Fibroblast of peridontal ligament (primary cell): ENCODE measurements at regions not wholly inside any gene's neighbourhood (a gene's known extent, or its start where the extent isn't known, plus 50 kb on each side); places are given as distances from the start of the nearest gene placed in this dataset.

Experiments used
- DNase-seq: peaks from one replicate; pipeline ENCODE4 v3.0.0-alpha.2; 2010; ENCODE audit errors: extremely low read depth

- no peak for DNase-seq
These were observed 414.2 kb downstream of the PTPRU start for GRCh38 chr1:29650476-29650875.

- DNase-seq: no peak
These were observed 413.7 kb downstream of the PTPRU start for GRCh38 chr1:29650041-29650400.

GRCh38 chr1:29649189-29650040 is 413.1 kb downstream of the PTPRU start:
- no peak for DNase-seq

GRCh38 chr1:29648798-29649188 is 412.5 kb downstream of the PTPRU start:
- no peak for DNase-seq

- no peak for DNase-seq
These were observed 411.7 kb downstream of the PTPRU start for GRCh38 chr1:29648026-29648425.

GRCh38 chr1:29647581-29647980 is 411.3 kb downstream of the PTPRU start:
- DNase-seq: peak; percentile 18

GRCh38 chr1:29646161-29646775 is 409.9 kb downstream of the PTPRU start:
- no peak for DNase-seq

GRCh38 chr1:29645586-29645985 is 409.3 kb downstream of the PTPRU start:
- DNase-seq: no peak

- DNase-seq: no peak
These were observed 408.5 kb downstream of the PTPRU start for GRCh38 chr1:29644812-29645211.

- DNase-seq: no peak
These were observed 407.6 kb downstream of the PTPRU start for GRCh38 chr1:29643838-29644440.

GRCh38 chr1:29643281-29643680 is 407.0 kb downstream of the PTPRU start:
- DNase-seq: no peak

- DNase-seq: no peak
These were observed 406.2 kb downstream of the PTPRU start for GRCh38 chr1:29642519-29642918.

GRCh38 chr1:29641921-29642320 is 405.6 kb downstream of the PTPRU start:
- no peak for DNase-seq

- no peak for DNase-seq
These were observed 404.1 kb downstream of the PTPRU start for GRCh38 chr1:29640428-29640785.

GRCh38 chr1:29639741-29640427 is 403.6 kb downstream of the PTPRU start:
- peak; percentile 11 for DNase-seq

GRCh38 chr1:29639156-29639736 is 402.9 kb downstream of the PTPRU start:
- DNase-seq: no peak

- DNase-seq: no peak
These were observed 402.0 kb downstream of the PTPRU start for GRCh38 chr1:29638281-29638680.

- no peak for DNase-seq
These were observed 400.6 kb downstream of the PTPRU start for GRCh38 chr1:29636936-29637335.

- DNase-seq: no peak
These were observed 399.4 kb downstream of the PTPRU start for GRCh38 chr1:29635501-29636263.

- DNase-seq: no peak
These were observed 398.5 kb downstream of the PTPRU start for GRCh38 chr1:29634746-29635335.

GRCh38 chr1:29634324-29634723 is 398.0 kb downstream of the PTPRU start:
- DNase-seq: no peak
